ENCODE measurements at regions not wholly inside any gene's neighbourhood (a gene's known extent, or its start where the extent isn't known, plus 50 kb on each side); places are given as distances from the start of the nearest gene placed in this dataset.

- TF ChIP-seq ESRRA (IDR thresholded peaks at IDR 0.05; ENCODE audit: borderline replicate concordance, low read length) (no peak), MAZ (IDR thresholded peaks at IDR 0.05; ENCODE audit: borderline replicate concordance, low read depth, low read length) (no peak), CTCF (IDR thresholded peaks at IDR 0.05) (no peak), POLR2A (IDR thresholded peaks at IDR 0.05; ENCODE audit: low read length) (no peak), FOSL2 (IDR thresholded peaks at IDR 0.05) (no peak), FOSL2 (CRISPR knock-in tag; IDR thresholded peaks at IDR 0.05) (no peak)
These were observed 71.4 kb upstream of the SMIM23 start for GRCh38 chr5:171714261-171714660.
